H1 (cell line): ENCODE measurements at regions not wholly inside any gene's neighbourhood (a gene's known extent, or its start where the extent isn't known, plus 50 kb on each side); places are given as distances from the start of the nearest gene placed in this dataset.

Experiments
- CTCF ChIA-PET: fragments of 300-600 bp; sonication (Branson Sonifier 250); formaldehyde crosslinking; loops from one replicate; lab custom pipeline; 2021; ENCODE audit not compliant: partially characterized antibody; lab: Charles Lee
- POLR2A ChIA-PET: fragments of 300-600 bp; sonication (Branson Sonifier 250); formaldehyde crosslinking; loops from one replicate; lab custom pipeline; 2021; ENCODE audit warnings: inconsistent platforms; ENCODE audit not compliant: partially characterized antibody; lab: Charles Lee
- DNase-seq, 2 experiments: peaks; one replicate each; pipeline versions ENCODE4 v3.0.0 to v3.0.0-alpha.2; 2010 to 2022; ENCODE audit warnings: low spot score in 2 of 2, low read depth in 1 of 2, mixed read lengths in 1 of 2
- FAIRE-seq: peaks from 2 replicates; lab custom pipeline; 2011; peaks lifted over from hg19 to GRCh38; lab: Jason Lieb, UNC
- H2AFZ ChIP-seq: 2 replicates; pipeline ENCODE4 v1.8.1; 2012; ENCODE audit warnings: low read length, inconsistent platforms
- H2AK5ac ChIP-seq: 2 replicates; pipeline ENCODE4 v1.6.1; 2013; ENCODE audit warnings: low read depth, low read length
- H2BK120ac ChIP-seq: replicated peaks from 2 replicates; pipeline ENCODE3; 2013; ENCODE audit warnings: low read depth, low read length, inconsistent platforms
- H2BK12ac ChIP-seq: 2 replicates; pipeline ENCODE4 v1.6.1; 2013; ENCODE audit warnings: low read depth, low read length
- H2BK15ac ChIP-seq: 2 replicates; pipeline ENCODE4 v1.6.1; 2013; ENCODE audit warnings: low read length
- H2BK20ac ChIP-seq: 2 replicates; pipeline ENCODE4 v1.6.1; 2013; ENCODE audit warnings: low read length
- H2BK5ac ChIP-seq: 2 replicates; pipeline ENCODE4 v1.6.1; 2013; ENCODE audit warnings: low read depth, low read length
- H3K14ac ChIP-seq: 2 replicates; pipeline ENCODE4 v1.6.1; 2013; ENCODE audit warnings: inconsistent platforms; ENCODE audit not compliant: insufficient read length
- H3K18ac ChIP-seq: 2 replicates; pipeline ENCODE4 v1.6.1; 2013; ENCODE audit warnings: low read length; ENCODE audit errors: extremely low read depth
- H3K23ac ChIP-seq: 2 replicates; pipeline ENCODE4 v1.6.1; 2013; ENCODE audit warnings: inconsistent platforms; ENCODE audit not compliant: insufficient read length
- H3K23me2 ChIP-seq: 2 replicates; pipeline ENCODE4 v1.6.1; 2013; ENCODE audit warnings: low read depth, low read length
- H3K27ac ChIP-seq: 2 replicates; pipeline ENCODE4 v1.6.1; 2011; ENCODE audit warnings: low read depth, low read length, inconsistent platforms
- H3K27me3 ChIP-seq, 4 experiments: replicated peaks in 1 of 4; 1 replicate in 1 of 4; 2 replicates in 3 of 4; pipeline versions ENCODE4 v1.6.1 to v1.8.1; 2011 to 2013; ENCODE audit warnings: low read length in 3 of 4, mild to moderate bottlenecking in 3 of 4, inconsistent platforms in 2 of 4, mixed read lengths in 2 of 4, moderate library complexity in 1 of 4; ENCODE audit not compliant: control insufficient read depth in 3 of 4, insufficient read depth in 3 of 4; ENCODE audit errors: extremely low read depth in 1 of 4
- H3K36me3 ChIP-seq, 4 experiments: 2 replicates each; pipeline versions ENCODE4 v1.6.1 to v1.8.1; 2011 to 2013; ENCODE audit warnings: mild to moderate bottlenecking in 4 of 4, low read length in 3 of 4, moderate library complexity in 2 of 4, control low read depth in 1 of 4, inconsistent platforms in 1 of 4; ENCODE audit not compliant: insufficient read depth in 4 of 4, control insufficient read depth in 2 of 4
- H3K4ac ChIP-seq: replicated peaks from 2 replicates; pipeline ENCODE3; 2013; ENCODE audit warnings: low read length, low read depth, mixed read lengths, inconsistent platforms; ENCODE audit not compliant: insufficient read length
- H3K4me1 ChIP-seq, 4 experiments: replicated peaks in 1 of 4; 1 replicate in 1 of 4; 2 replicates in 3 of 4; pipeline versions ENCODE4 v1.6.1 to v1.8.1; 2011 to 2013; ENCODE audit warnings: low read length in 3 of 4, inconsistent platforms in 2 of 4, mixed read lengths in 1 of 4; ENCODE audit not compliant: insufficient read depth in 4 of 4, control insufficient read depth in 3 of 4
- H3K4me2 ChIP-seq, 2 experiments: 2 replicates each; pipeline versions ENCODE4 v1.6.1 to v1.8.1; 2011 to 2013; ENCODE audit warnings: low read depth in 2 of 2, low read length in 2 of 2, control low read depth in 1 of 2, inconsistent platforms in 1 of 2, mild to moderate bottlenecking in 1 of 2; ENCODE audit not compliant: insufficient read depth in 1 of 2
- H3K4me3 ChIP-seq, 4 experiments: fragments of 200-600, 300-600 bp in 1 of 4; sonication (generic), shearing (Covaris generic), sonication (Bioruptor Twin) in 1 of 4; 2 replicates each; pipeline versions ENCODE4 v1.5.1 to v1.8.1; 2011 to 2016; ENCODE audit warnings: low read length in 4 of 4, low read depth in 3 of 4, control low read depth in 2 of 4, inconsistent platforms in 2 of 4, mild to moderate bottlenecking in 2 of 4, mixed read lengths in 1 of 4, moderate library complexity in 1 of 4; ENCODE audit not compliant: insufficient read depth in 2 of 4; ENCODE audit errors: extremely low read depth in 1 of 4
- H3K56ac ChIP-seq: replicated peaks from 2 replicates; pipeline ENCODE3; 2013; ENCODE audit warnings: low read depth, mild to moderate bottlenecking, mixed read lengths, low read length, inconsistent platforms; ENCODE audit not compliant: insufficient read length
- H3K79me1 ChIP-seq: 2 replicates; pipeline ENCODE4 v1.6.1; 2013; ENCODE audit warnings: low read depth, low read length, control low read depth
- H3K79me2 ChIP-seq, 2 experiments: 2 replicates each; pipeline versions ENCODE4 v1.6.1 to v1.8.1; 2012 to 2013; ENCODE audit warnings: low read length in 2 of 2, mild to moderate bottlenecking in 2 of 2, inconsistent platforms in 1 of 2; ENCODE audit not compliant: insufficient read depth in 2 of 2, control insufficient read depth in 1 of 2
- H3K9ac ChIP-seq, 4 experiments: replicated peaks in 1 of 4; 1 replicate in 1 of 4; 2 replicates in 3 of 4; pipeline versions ENCODE4 v1.6.1 to v1.8.1; 2011 to 2013; ENCODE audit warnings: low read depth in 3 of 4, low read length in 3 of 4, control low read depth in 2 of 4, mild to moderate bottlenecking in 2 of 4, moderate library complexity in 2 of 4, inconsistent platforms in 1 of 4; ENCODE audit errors: extremely low read depth in 1 of 4
- H3K9me3 ChIP-seq, 2 experiments: 2 replicates each; pipeline versions ENCODE4 v1.6.1 to v1.8.1; 2012 to 2013; ENCODE audit warnings: mild to moderate bottlenecking in 2 of 2, moderate library complexity in 2 of 2, control low read depth in 1 of 2, inconsistent platforms in 1 of 2, low read depth in 1 of 2, low read length in 1 of 2, mixed read lengths in 1 of 2; ENCODE audit not compliant: insufficient read depth in 2 of 2
- H4K20me1 ChIP-seq, 2 experiments: replicated peaks in 1 of 2; 2 replicates each; pipeline versions ENCODE3 to v1.8.1; 2011 to 2013; ENCODE audit warnings: inconsistent platforms in 2 of 2, low read length in 2 of 2, mild to moderate bottlenecking in 1 of 2; ENCODE audit not compliant: insufficient read depth in 2 of 2, control insufficient read depth in 1 of 2
- H4K5ac ChIP-seq: 2 replicates; pipeline ENCODE4 v1.6.1; 2013; ENCODE audit warnings: low read length, low read depth, mixed read lengths, inconsistent platforms; ENCODE audit not compliant: insufficient read length
- H4K8ac ChIP-seq: 2 replicates; pipeline ENCODE4 v1.8.0; 2013; ENCODE audit warnings: mild to moderate bottlenecking, moderate library complexity, low read length, inconsistent platforms; ENCODE audit not compliant: insufficient read depth; ENCODE audit errors: extremely low read depth
- H4K91ac ChIP-seq: replicated peaks from 2 replicates; pipeline ENCODE3; 2013; ENCODE audit warnings: low read length, mixed read lengths, inconsistent platforms; ENCODE audit not compliant: insufficient read length
- BACH1 ChIP-seq: IDR thresholded peaks from 2 replicates; pipeline ENCODE4 v1.6.1; 2012; ENCODE audit warnings: low read length, improper control_type of control experiment
- GTF2F1 ChIP-seq: IDR thresholded peaks from 2 replicates; pipeline ENCODE4 v1.6.1; 2012; ENCODE audit warnings: low read depth, low read length, improper control_type of control experiment, borderline replicate concordance
- WGBS, 2 experiments: shearing (Covaris generic) in 1 of 2; methylation state at CpG; one replicate each; pipeline versions ENCODE4 v1.1.6 to v1.1.7; 2013 to 2015; ENCODE audit warnings: low lambda C conversion rate in 2 of 2, mixed read lengths in 2 of 2, inconsistent platforms in 1 of 2, low coverage in 1 of 2, missing lambda C conversion rate in 1 of 2; ENCODE audit not compliant: insufficient replicate concordance in 2 of 2, insufficient coverage in 1 of 2, insufficient read length in 1 of 2; ENCODE audit errors: extremely low coverage in 1 of 2, missing lambda C conversion rate in 1 of 2; 5-methylcytosine and 5-hydroxymethylcytosine counted together

DNA sequence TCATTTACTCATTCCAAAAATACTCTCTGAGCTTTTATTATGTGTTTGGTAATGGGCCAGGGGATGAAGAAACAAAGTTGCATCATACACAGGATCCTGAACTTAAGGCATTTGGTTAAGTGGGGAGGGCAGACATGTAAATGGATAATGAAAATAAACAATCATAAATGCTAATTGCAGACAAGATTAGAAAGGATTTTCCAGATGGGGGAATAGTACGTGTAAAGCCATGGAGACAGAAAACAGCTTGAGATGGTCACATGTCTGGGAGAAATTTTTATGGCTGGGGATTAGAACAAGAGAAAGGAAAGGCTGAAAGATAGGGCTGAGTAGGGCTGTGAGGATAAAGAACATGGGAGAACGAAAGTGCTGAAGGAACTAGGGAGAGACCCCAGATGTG, 534.3 kb upstream of the LARGE1 start:
- Histone ChIP-seq H4K5ac (no peak overlapping the region), H3K14ac (no peak overlapping the region), H3K27me3 (no peaks in the 10 kb centered on the region), H4K8ac (no peak overlapping the region), H3K9me3 (no peaks in the 10 kb centered on the region), H3K4me2 (no peak overlapping the region), H3K4me3 (no peak overlapping the region), H2BK120ac (no peak overlapping the region), H3K36me3 (no peaks in the 10 kb centered on the region), H2BK5ac (no peak overlapping the region), H2AK5ac (no peak overlapping the region), H2BK20ac (no peak overlapping the region), H3K56ac (no peak overlapping the region), H3K4me1 (no peaks in the 10 kb centered on the region), H3K23ac (no peak overlapping the region), H4K91ac (no peak overlapping the region), H4K20me1 (no peaks in the 10 kb centered on the region), H3K79me2 (no peaks in the 10 kb centered on the region), H3K27ac (no peak overlapping the region), H3K18ac (no peak overlapping the region), H3K9ac (no peak overlapping the region), H3K4ac (no peak overlapping the region), H2BK12ac (no peak overlapping the region), H2BK15ac (no peak overlapping the region), H2AFZ (no peak overlapping the region), H3K79me1 (no peaks in the 10 kb centered on the region), H3K23me2 (peaks cover 3% of the 10 kb centered on the region; the same call in 1 of the 2 replicates)
- POLR2A ChIA-PET: no interaction called here
- CTCF ChIA-PET: interaction anchor here (0.8 kb wide), 1 partner anchor 696 kb away, joined by 3 read pairs; no protein-coding TSS in a partner anchor
- FAIRE-seq: no peak
- 92% methylated on average over 2 of the region's 2 CpGs; no CpG with 5 or more reads in 1 of the 2 experiments for WGBS, 2 experiments
- no peak for DNase-seq
- no peak for TF ChIP-seq BACH1
- TF ChIP-seq GTF2F1: no peak
